ENCODE measurements at regions not wholly inside any gene's neighbourhood (a gene's known extent, or its start where the extent isn't known, plus 50 kb on each side); places are given as distances from the start of the nearest gene placed in this dataset.

DNA sequence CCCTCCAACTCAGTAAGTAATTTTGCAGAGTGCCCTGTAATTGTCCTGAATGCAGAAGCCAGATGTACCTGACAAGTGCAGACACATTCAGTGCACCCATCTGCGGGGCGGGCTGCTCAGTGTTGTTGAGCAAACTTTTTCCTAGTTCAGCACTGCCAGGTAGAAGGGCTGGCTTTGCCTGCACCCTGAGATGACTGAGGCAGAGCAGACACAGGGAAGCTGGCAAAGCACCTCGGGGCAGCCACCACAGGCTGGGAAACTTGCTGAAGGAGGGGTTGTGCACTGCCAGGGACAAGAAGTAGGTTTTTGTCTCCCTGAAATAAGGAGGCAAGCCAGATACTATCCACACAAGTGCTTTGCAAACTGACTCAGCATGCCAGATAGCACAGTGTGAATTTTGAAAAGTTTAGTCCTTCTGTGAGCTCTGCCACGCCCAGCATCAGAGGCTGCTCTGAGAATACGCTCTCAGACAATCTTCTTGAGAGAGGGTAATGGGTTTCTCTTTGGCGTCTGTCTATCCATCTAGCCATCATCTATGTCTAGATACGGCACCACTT is 62.3 kb downstream of the SOWAHC start:
- Histone ChIP-seq H3K27ac (ENCODE audit: low read depth, low read length) (no peak overlapping the region), H3K4me1 (ENCODE audit: control insufficient read depth in 1 of 2, insufficient read depth in 2 of 2, low read length in 2 of 2) (no peaks in the 10 kb centered on the region), H2AFZ (ENCODE audit: low read depth, low read length, poor library complexity, severe bottlenecking) (no peak overlapping the region), H3K4me2 (ENCODE audit: low read length) (no peak overlapping the region), H4K20me1 (ENCODE audit: insufficient read depth) (no peaks in the 10 kb centered on the region), H3K9me2 (ENCODE audit: insufficient read depth) (no peaks in the 10 kb centered on the region), H3K9ac (ENCODE audit: low read length) (no peak overlapping the region), H3K4me3 (replicated peaks in 1 of 2; ENCODE audit: low read depth in 1 of 2, low read length in 2 of 2) (no peak overlapping the region), H3K36me3 (ENCODE audit: control insufficient read depth in 1 of 2, insufficient read depth in 2 of 2, low read length in 2 of 2) (no peaks in the 10 kb centered on the region), H3K9me3 (ENCODE audit: control insufficient read depth in 1 of 2, insufficient read depth in 1 of 2, low read depth in 1 of 2, low read length in 2 of 2) (no peaks in the 10 kb centered on the region), H3K79me2 (ENCODE audit: insufficient read depth, low read length) (no peaks in the 10 kb centered on the region), H3K27me3 (ENCODE audit: insufficient read depth, low read length) (no peaks in the 10 kb centered on the region)
- ATAC-seq, result no peak
- POLR2A ChIA-PET, result no interaction called here
- BruUV-seq (replicated peaks), result no TSS peak
- CTCF ChIA-PET, result no interaction called here
- DNase-seq (ENCODE audit: low read depth, low spot score), result no peak
- RAD21 ChIA-PET (ENCODE audit: low non-redundant PET in 1 of 2, low total read pairs in 2 of 2, uncharacterized antibody in 2 of 2, unreplicated experiment in 2 of 2), result no interaction called here
- intact Hi-C loops (cut with micrococcal nuclease), result no loop called here
- no peak for TF ChIP-seq YY1 (IDR thresholded peaks at IDR 0.05; ENCODE audit: extremely low read depth, insufficient replicate concordance, low read depth, low read length)
- TF ChIP-seq EZH2 (IDR thresholded peaks at IDR 0.05), result no peak
- no peak for TF ChIP-seq TCF7L2 (IDR thresholded peaks at IDR 0.05; ENCODE audit: borderline replicate concordance, extremely low read depth, insufficient read depth, insufficient read length)
- TF ChIP-seq, protein P1, sequence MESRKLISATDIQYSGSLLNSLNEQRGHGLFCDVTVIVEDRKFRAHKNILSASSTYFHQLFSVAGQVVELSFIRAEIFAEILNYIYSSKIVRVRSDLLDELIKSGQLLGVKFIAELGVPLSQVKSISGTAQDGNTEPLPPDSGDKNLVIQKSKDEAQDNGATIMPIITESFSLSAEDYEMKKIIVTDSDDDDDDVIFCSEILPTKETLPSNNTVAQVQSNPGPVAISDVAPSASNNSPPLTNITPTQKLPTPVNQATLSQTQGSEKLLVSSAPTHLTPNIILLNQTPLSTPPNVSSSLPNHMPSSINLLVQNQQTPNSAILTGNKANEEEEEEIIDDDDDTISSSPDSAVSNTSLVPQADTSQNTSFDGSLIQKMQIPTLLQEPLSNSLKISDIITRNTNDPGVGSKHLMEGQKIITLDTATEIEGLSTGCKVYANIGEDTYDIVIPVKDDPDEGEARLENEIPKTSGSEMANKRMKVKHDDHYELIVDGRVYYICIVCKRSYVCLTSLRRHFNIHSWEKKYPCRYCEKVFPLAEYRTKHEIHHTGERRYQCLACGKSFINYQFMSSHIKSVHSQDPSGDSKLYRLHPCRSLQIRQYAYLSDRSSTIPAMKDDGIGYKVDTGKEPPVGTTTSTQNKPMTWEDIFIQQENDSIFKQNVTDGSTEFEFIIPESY (IDR thresholded peaks at IDR 0.05; ENCODE audit: extremely low read depth, insufficient replicate concordance, low read length), result no peak
- TF ChIP-seq, protein P2, sequence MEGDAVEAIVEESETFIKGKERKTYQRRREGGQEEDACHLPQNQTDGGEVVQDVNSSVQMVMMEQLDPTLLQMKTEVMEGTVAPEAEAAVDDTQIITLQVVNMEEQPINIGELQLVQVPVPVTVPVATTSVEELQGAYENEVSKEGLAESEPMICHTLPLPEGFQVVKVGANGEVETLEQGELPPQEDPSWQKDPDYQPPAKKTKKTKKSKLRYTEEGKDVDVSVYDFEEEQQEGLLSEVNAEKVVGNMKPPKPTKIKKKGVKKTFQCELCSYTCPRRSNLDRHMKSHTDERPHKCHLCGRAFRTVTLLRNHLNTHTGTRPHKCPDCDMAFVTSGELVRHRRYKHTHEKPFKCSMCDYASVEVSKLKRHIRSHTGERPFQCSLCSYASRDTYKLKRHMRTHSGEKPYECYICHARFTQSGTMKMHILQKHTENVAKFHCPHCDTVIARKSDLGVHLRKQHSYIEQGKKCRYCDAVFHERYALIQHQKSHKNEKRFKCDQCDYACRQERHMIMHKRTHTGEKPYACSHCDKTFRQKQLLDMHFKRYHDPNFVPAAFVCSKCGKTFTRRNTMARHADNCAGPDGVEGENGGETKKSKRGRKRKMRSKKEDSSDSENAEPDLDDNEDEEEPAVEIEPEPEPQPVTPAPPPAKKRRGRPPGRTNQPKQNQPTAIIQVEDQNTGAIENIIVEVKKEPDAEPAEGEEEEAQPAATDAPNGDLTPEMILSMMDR (IDR thresholded peaks at IDR 0.05 in 2 of 3, conservative IDR thresholded peaks at IDR 0.05 in 1 of 3; ENCODE audit: borderline replicate concordance in 1 of 3, insufficient read depth in 1 of 3, low read depth in 2 of 3, low read length in 2 of 3), result no peak
- no peak for TF ChIP-seq ZNF274 (IDR thresholded peaks at IDR 0.05; ENCODE audit: low read depth, low read length)
- TF ChIP-seq, protein P3, sequence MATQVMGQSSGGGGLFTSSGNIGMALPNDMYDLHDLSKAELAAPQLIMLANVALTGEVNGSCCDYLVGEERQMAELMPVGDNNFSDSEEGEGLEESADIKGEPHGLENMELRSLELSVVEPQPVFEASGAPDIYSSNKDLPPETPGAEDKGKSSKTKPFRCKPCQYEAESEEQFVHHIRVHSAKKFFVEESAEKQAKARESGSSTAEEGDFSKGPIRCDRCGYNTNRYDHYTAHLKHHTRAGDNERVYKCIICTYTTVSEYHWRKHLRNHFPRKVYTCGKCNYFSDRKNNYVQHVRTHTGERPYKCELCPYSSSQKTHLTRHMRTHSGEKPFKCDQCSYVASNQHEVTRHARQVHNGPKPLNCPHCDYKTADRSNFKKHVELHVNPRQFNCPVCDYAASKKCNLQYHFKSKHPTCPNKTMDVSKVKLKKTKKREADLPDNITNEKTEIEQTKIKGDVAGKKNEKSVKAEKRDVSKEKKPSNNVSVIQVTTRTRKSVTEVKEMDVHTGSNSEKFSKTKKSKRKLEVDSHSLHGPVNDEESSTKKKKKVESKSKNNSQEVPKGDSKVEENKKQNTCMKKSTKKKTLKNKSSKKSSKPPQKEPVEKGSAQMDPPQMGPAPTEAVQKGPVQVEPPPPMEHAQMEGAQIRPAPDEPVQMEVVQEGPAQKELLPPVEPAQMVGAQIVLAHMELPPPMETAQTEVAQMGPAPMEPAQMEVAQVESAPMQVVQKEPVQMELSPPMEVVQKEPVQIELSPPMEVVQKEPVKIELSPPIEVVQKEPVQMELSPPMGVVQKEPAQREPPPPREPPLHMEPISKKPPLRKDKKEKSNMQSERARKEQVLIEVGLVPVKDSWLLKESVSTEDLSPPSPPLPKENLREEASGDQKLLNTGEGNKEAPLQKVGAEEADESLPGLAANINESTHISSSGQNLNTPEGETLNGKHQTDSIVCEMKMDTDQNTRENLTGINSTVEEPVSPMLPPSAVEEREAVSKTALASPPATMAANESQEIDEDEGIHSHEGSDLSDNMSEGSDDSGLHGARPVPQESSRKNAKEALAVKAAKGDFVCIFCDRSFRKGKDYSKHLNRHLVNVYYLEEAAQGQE (IDR thresholded peaks at IDR 0.05; ENCODE audit: low read depth), result no peak
- no peak for TF ChIP-seq SP1 (IDR thresholded peaks at IDR 0.05; ENCODE audit: low read depth)
- no peak for TF ChIP-seq POLR2A (IDR thresholded peaks at IDR 0.05; ENCODE audit: borderline replicate concordance, extremely low read depth, insufficient read depth, insufficient read length)
- no peak for TF ChIP-seq JUND (IDR thresholded peaks at IDR 0.05)
- no peak for TF ChIP-seq RAD21 (IDR thresholded peaks at IDR 0.05; ENCODE audit: low read depth)
- TF ChIP-seq FOSL1 (IDR thresholded peaks at IDR 0.05; ENCODE audit: low read depth), result no peak
- TF ChIP-seq POLR2AphosphoS5 (IDR thresholded peaks at IDR 0.05; ENCODE audit: low read depth, low read length), result no peak
